Peyer's patch (tissue), 4 donors: ENCODE measurements at regions not wholly inside any gene's neighbourhood (a gene's known extent, or its start where the extent isn't known, plus 50 kb on each side); places are given as distances from the start of the nearest gene placed in this dataset.
"Not testable (repeated sequence)": the region's sequence is repeated elsewhere in the genome, so short reads cannot be mapped to it uniquely, and the experiment has no call there.

Experiments
- DNase-seq, 3 donors: peaks; one replicate each; pipeline ENCODE4 v3.0.0-alpha.2; 2017 to 2019
- H3K27ac ChIP-seq, 4 donors: fragments of 200-600 bp; sonication (generic); one replicate each; pipeline ENCODE4 v1.5.1; 2016 to 2019
- H3K27me3 ChIP-seq, 2 donors: fragments of 200-600 bp; sonication (generic); one replicate each; pipeline ENCODE4 v1.5.1; 2019
- H3K36me3 ChIP-seq, 3 donors: fragments of 200-600 bp; sonication (generic); one replicate each; pipeline ENCODE4 v1.5.1; 2016 to 2019
- H3K4me1 ChIP-seq, 4 donors: fragments of 200-600 bp; sonication (generic); one replicate each; pipeline ENCODE4 v1.5.1; 2016 to 2019
- H3K4me3 ChIP-seq, 4 donors: fragments of 200-600 bp; sonication (generic); 1 replicate in 3 of 4; 2 replicates in 1 of 4; pipeline ENCODE4 v1.5.1; 2016 to 2019; ENCODE audit warnings: mild to moderate bottlenecking in 1 of 4
- H3K9me3 ChIP-seq, 4 donors: fragments of 200-600 bp; sonication (generic); one replicate each; pipeline ENCODE4 v1.5.1; 2016 to 2019; ENCODE audit warnings: mild to moderate bottlenecking in 1 of 4
- CTCF ChIP-seq, 6 experiments: fragments of 450-650 bp in 4 of 6; fragments of 200-600 bp in 2 of 6; sonication (generic) in 1 of 6; IDR thresholded peaks; one replicate each; pipeline ENCODE4 v1.5.1; 2017 to 2019; ENCODE audit warnings: antibody characterized with exemption in 6 of 6, mild to moderate bottlenecking in 3 of 6, moderate library complexity in 1 of 6
- POLR2A ChIP-seq, 2 donors: fragments of 450-650 bp; IDR thresholded peaks; one replicate each; pipeline ENCODE4 v1.5.1; 2017; ENCODE audit warnings: antibody characterized with exemption in 2 of 2, mild to moderate bottlenecking in 2 of 2, moderate library complexity in 2 of 2

- Histone ChIP-seq H3K9me3 (peaks cover 0 to 5% (median 0%) of the 10 kb centered on the region in 4 donors), H3K4me1 (no peaks in the 10 kb centered on the region), H3K36me3 (no peaks in the 10 kb centered on the region), H3K27me3 (no peaks in the 10 kb centered on the region), H3K27ac (no peak overlapping the region), H3K4me3 (no peak overlapping the region)
- TF ChIP-seq CTCF (IDR thresholded peaks at IDR 0.05) = no peak
- no peak for TF ChIP-seq POLR2A (IDR thresholded peaks at IDR 0.05)
- DNase-seq = no peak
These were observed 791.0 kb upstream of the HS3ST5 start for GRCh38 chr6:115133790-115134189.

- Histone ChIP-seq H3K27ac (no peak overlapping the region), H3K36me3 (no peaks in the 10 kb centered on the region), H3K4me1 (no peaks in the 10 kb centered on the region), H3K9me3 (peaks cover 0 to 5% (median 0%) of the 10 kb centered on the region in 4 donors), H3K27me3 (no peaks in the 10 kb centered on the region), H3K4me3 (no peak overlapping the region)
- TF ChIP-seq POLR2A (IDR thresholded peaks at IDR 0.05) = no peak
- no peak for TF ChIP-seq CTCF (IDR thresholded peaks at IDR 0.05)
- no peak for DNase-seq
These were observed 789.1 kb upstream of the HS3ST5 start for GRCh38 chr6:115131709-115132490.

- H3K4me3 ChIP-seq, H3K27ac ChIP-seq, H3K4me1 ChIP-seq, H3K36me3 ChIP-seq, H3K9me3 ChIP-seq, H3K27me3 ChIP-seq, DNase-seq: not testable (repeated sequence)
These were observed 778.7 kb upstream of the HS3ST5 start for GRCh38 chr6:115121513-115121912.

GRCh38 chr6:115120391-115120790 lies 777.6 kb upstream of the HS3ST5 start:
- DNase-seq = no peak
- no peaks in the 10 kb centered on the region for H3K27me3 ChIP-seq
- peaks cover 0 to 3% (median 0%) of the 10 kb centered on the region in 3 donors for H3K36me3 ChIP-seq
- no peak overlapping the region for H3K4me3 ChIP-seq
- no peaks in the 10 kb centered on the region for H3K9me3 ChIP-seq
- H3K4me1 ChIP-seq = no peaks in the 10 kb centered on the region
- no peak for TF ChIP-seq POLR2A (IDR thresholded peaks at IDR 0.05)
- TF ChIP-seq CTCF (IDR thresholded peaks at IDR 0.05) = no peak
- H3K27ac ChIP-seq = no peak overlapping the region

GRCh38 chr6:115091461-115091860 lies 748.6 kb upstream of the HS3ST5 start:
- no peak overlapping the region for H3K27ac ChIP-seq
- H3K27me3 ChIP-seq = no peaks in the 10 kb centered on the region
- no peaks in the 10 kb centered on the region for H3K4me1 ChIP-seq
- no peaks in the 10 kb centered on the region for H3K9me3 ChIP-seq
- H3K4me3 ChIP-seq = no peak overlapping the region
- H3K36me3 ChIP-seq = no peaks in the 10 kb centered on the region
- TF ChIP-seq POLR2A (IDR thresholded peaks at IDR 0.05) = no peak
- no peak for TF ChIP-seq CTCF (IDR thresholded peaks at IDR 0.05)
- no peak for DNase-seq

DNA sequence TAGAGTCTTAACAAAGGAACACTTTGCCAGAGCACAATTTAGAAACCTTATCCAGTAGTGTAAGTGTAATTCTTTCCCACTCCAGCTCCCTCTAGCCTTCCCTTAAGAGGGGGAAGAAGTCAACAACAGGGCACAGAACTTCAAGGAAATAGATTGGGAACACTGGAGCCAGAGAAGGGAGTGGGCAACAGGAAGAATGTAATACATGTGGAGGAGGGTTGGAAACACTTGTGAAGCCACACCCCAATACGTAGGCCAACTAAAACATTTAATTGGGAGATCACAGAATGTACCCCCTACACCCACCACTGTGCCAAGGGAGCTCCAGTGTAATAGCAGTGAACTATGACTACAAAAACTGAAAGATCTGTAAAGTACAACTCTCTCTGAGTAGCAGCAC lies 735.7 kb upstream of the HS3ST5 start:
- no peak for TF ChIP-seq CTCF (IDR thresholded peaks at IDR 0.05)
- no peak for TF ChIP-seq POLR2A (IDR thresholded peaks at IDR 0.05)
- H3K27ac ChIP-seq = no peak overlapping the region
- no peak for DNase-seq
- H3K4me1 ChIP-seq = no peaks in the 10 kb centered on the region
- no peaks in the 10 kb centered on the region for H3K9me3 ChIP-seq
- no peaks in the 10 kb centered on the region for H3K36me3 ChIP-seq
- no peaks in the 10 kb centered on the region for H3K27me3 ChIP-seq
- H3K4me3 ChIP-seq = no peak overlapping the region
